WTC11 (cell line): ENCODE measurements at regions not wholly inside any gene's neighbourhood (a gene's known extent, or its start where the extent isn't known, plus 50 kb on each side); places are given as distances from the start of the nearest gene placed in this dataset.

Source experiments
- ATAC-seq: fragments of 200-7000 bp; cut with Tn5 transposase; 2 replicates; pipeline ENCODE4 v1.10.0; 2021; ENCODE audit warnings: mild to moderate bottlenecking, moderate library complexity
- CTCF ChIA-PET: fragments of 300-600 bp; sonication (Branson Sonifier 250); formaldehyde crosslinking; loops from one replicate; lab custom pipeline; 2021; ENCODE audit warnings: antibody characterized with exemption; lab: Charles Lee
- POLR2A ChIA-PET: fragments of 350-600 bp; sonication (Branson Sonifier 250); formaldehyde crosslinking; loops from one replicate; lab custom pipeline; 2021; ENCODE audit warnings: antibody characterized with exemption; lab: Charles Lee
- DNase-seq: peaks from one replicate; pipeline ENCODE4 v3.0.0; 2021; ENCODE audit warnings: low spot score
- H3K27ac Mint-ChIP-seq: 2 replicates; pipeline ENCODE4 v1.8.0; 2021; ENCODE audit warnings: mixed read lengths
- H3K27me3 Mint-ChIP-seq: 2 replicates; pipeline ENCODE4 v1.8.0; 2021; ENCODE audit warnings: low read depth, mild to moderate bottlenecking, moderate library complexity, mixed read lengths
- H3K36me3 Mint-ChIP-seq: 2 replicates; pipeline ENCODE4 v1.8.0; 2021; ENCODE audit warnings: mixed read lengths
- H3K4me1 Mint-ChIP-seq: 2 replicates; pipeline ENCODE4 v1.8.0; 2022; ENCODE audit warnings: mixed read lengths
- H3K4me3 Mint-ChIP-seq: 2 replicates; pipeline ENCODE4 v1.8.0; 2021; ENCODE audit warnings: mild to moderate bottlenecking, moderate library complexity, mixed read lengths
- H3K9me3 Mint-ChIP-seq: 2 replicates; pipeline ENCODE4 v1.8.0; 2021; ENCODE audit warnings: mixed read lengths
- ESRRA ChIP-seq: sonication (generic); formaldehyde crosslinking; IDR thresholded peaks from 2 replicates; pipeline ENCODE4 v1.8.1; 2022; ENCODE audit warnings: mild to moderate bottlenecking, missing genetic modification reagents, borderline replicate concordance
- ETV6 ChIP-seq: sonication (generic); formaldehyde crosslinking; IDR thresholded peaks from 2 replicates; pipeline ENCODE4 v1.8.1; 2022; ENCODE audit warnings: mild to moderate bottlenecking, missing genetic modification reagents
- GABPB1 ChIP-seq: sonication (generic); formaldehyde crosslinking; IDR thresholded peaks from 2 replicates; pipeline ENCODE4 v1.8.1; 2023; ENCODE audit warnings: mild to moderate bottlenecking, missing genetic modification reagents
- GRHL2 ChIP-seq: fragments of 250-450 bp; sonication (Bioruptor Pico); IDR thresholded peaks from 2 replicates; pipeline ENCODE4 v1.8.0; 2022; ENCODE audit warnings: mild to moderate bottlenecking, moderate library complexity; ENCODE audit not compliant: insufficient replicate concordance, severe bottlenecking
- IRF2 ChIP-seq: sonication (generic); formaldehyde crosslinking; IDR thresholded peaks from 2 replicates; pipeline ENCODE4 v1.8.0; 2022; ENCODE audit warnings: low read depth, missing genetic modification reagents, borderline replicate concordance
- NR2C2 ChIP-seq: sonication (generic); formaldehyde crosslinking; IDR thresholded peaks from 2 replicates; pipeline ENCODE4 v1.8.0; 2022; ENCODE audit warnings: mild to moderate bottlenecking, missing genetic modification reagents
- OVOL2 ChIP-seq: fragments of 250-450 bp; sonication (Bioruptor Pico); IDR thresholded peaks from 2 replicates; pipeline ENCODE4 v1.9.0; 2021; ENCODE audit warnings: mild to moderate bottlenecking, borderline replicate concordance
- PRRX2 ChIP-seq: fragments of 250-450 bp; sonication (Bioruptor Pico); IDR thresholded peaks from 2 replicates; pipeline ENCODE4 v1.8.0; 2021; ENCODE audit warnings: mild to moderate bottlenecking
- RORB ChIP-seq: fragments of 250-450 bp; sonication (Bioruptor Pico); IDR thresholded peaks from 2 replicates; pipeline ENCODE4 v1.9.0; 2021; ENCODE audit warnings: mild to moderate bottlenecking
- TCF7 ChIP-seq: sonication (generic); formaldehyde crosslinking; IDR thresholded peaks from 2 replicates; pipeline ENCODE4 v1.8.0; 2022; ENCODE audit warnings: mild to moderate bottlenecking, low read depth, missing genetic modification reagents, moderate library complexity
- TEAD1 ChIP-seq: sonication (generic); formaldehyde crosslinking; IDR thresholded peaks from 2 replicates; pipeline ENCODE4 v1.8.0; 2022; ENCODE audit warnings: mild to moderate bottlenecking, missing genetic modification reagents
- TP53 ChIP-seq: sonication (generic); formaldehyde crosslinking; IDR thresholded peaks from 2 replicates; pipeline ENCODE4 v1.8.1; 2023; ENCODE audit warnings: mild to moderate bottlenecking, missing genetic modification reagents
- ZBTB21 ChIP-seq: sonication (generic); formaldehyde crosslinking; IDR thresholded peaks from 2 replicates; pipeline ENCODE4 v1.8.1; 2023; ENCODE audit warnings: mild to moderate bottlenecking, missing genetic modification reagents, borderline replicate concordance
- ZNF232 ChIP-seq: sonication (generic); formaldehyde crosslinking; IDR thresholded peaks from 2 replicates; pipeline ENCODE4 v1.8.0; 2022; ENCODE audit warnings: mild to moderate bottlenecking, missing genetic modification reagents
- ZNF396 ChIP-seq: fragments of 250-450 bp; sonication (Bioruptor Pico); IDR thresholded peaks from 2 replicates; pipeline ENCODE4 v1.8.0; 2021; ENCODE audit warnings: mild to moderate bottlenecking, moderate library complexity, borderline replicate concordance
- TF ChIP-seq, protein P1 (sequence below): fragments of 250-450 bp; sonication (Bioruptor Pico); IDR thresholded peaks from 2 replicates; pipeline ENCODE4 v1.9.0; 2021; ENCODE audit warnings: mild to moderate bottlenecking
- TF ChIP-seq, protein P2 (sequence below): fragments of 250-450 bp; sonication (Bioruptor Pico); IDR thresholded peaks from 2 replicates; pipeline ENCODE4 v1.9.0; 2021; ENCODE audit warnings: mild to moderate bottlenecking, borderline replicate concordance
- TF ChIP-seq, protein P3 (sequence below): sonication (generic); formaldehyde crosslinking; IDR thresholded peaks from 2 replicates; pipeline ENCODE4 v1.8.1; 2023; ENCODE audit warnings: mild to moderate bottlenecking, missing genetic modification reagents, moderate library complexity
- TF ChIP-seq, protein P4 (sequence below): sonication (generic); formaldehyde crosslinking; IDR thresholded peaks from 2 replicates; pipeline ENCODE4 v1.8.0; 2022; ENCODE audit warnings: mild to moderate bottlenecking, missing genetic modification reagents
- TF ChIP-seq, protein P5 (sequence below): sonication (generic); formaldehyde crosslinking; IDR thresholded peaks from 2 replicates; pipeline ENCODE4 v1.8.0; 2023; ENCODE audit warnings: missing genetic modification reagents, mild to moderate bottlenecking, borderline replicate concordance
- TF ChIP-seq, protein P6 (sequence below): fragments of 250-450 bp; sonication (Bioruptor Pico); IDR thresholded peaks from 2 replicates; pipeline ENCODE4 v1.8.0; 2021; ENCODE audit warnings: mild to moderate bottlenecking

DNA sequence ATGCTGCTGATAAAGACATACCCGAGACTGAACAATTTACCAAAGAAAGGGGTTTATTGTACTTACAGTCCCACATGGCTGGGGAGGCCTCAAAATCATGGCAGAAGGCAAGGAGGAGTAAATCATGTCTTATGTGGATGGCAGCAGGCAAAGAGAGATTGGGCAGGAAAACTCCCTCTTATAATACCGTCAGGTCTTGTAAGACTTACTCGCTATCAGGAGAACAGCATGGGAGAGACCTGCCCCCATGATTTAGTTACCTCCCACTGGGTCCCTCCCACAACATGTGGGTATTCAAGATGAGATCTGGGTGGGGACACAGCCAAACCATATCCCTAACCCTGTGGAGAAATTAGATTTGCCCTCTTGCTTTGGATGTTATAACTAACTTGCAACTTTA, 1068.0 kb upstream of the ZEB2 start:
- Mint-ChIP-seq H3K4me3 (no peak overlapping the region), H3K9me3 (no peaks in the 10 kb centered on the region), H3K27ac (no peak overlapping the region), H3K27me3 (no peaks in the 10 kb centered on the region), H3K36me3 (no peaks in the 10 kb centered on the region), H3K4me1 (peaks cover 25% of the 10 kb centered on the region)
- ATAC-seq (no peak), DNase-seq (no peak)
- ChIA-PET CTCF (no interaction called here), POLR2A (no interaction called here)
- TF ChIP-seq, protein P1, sequence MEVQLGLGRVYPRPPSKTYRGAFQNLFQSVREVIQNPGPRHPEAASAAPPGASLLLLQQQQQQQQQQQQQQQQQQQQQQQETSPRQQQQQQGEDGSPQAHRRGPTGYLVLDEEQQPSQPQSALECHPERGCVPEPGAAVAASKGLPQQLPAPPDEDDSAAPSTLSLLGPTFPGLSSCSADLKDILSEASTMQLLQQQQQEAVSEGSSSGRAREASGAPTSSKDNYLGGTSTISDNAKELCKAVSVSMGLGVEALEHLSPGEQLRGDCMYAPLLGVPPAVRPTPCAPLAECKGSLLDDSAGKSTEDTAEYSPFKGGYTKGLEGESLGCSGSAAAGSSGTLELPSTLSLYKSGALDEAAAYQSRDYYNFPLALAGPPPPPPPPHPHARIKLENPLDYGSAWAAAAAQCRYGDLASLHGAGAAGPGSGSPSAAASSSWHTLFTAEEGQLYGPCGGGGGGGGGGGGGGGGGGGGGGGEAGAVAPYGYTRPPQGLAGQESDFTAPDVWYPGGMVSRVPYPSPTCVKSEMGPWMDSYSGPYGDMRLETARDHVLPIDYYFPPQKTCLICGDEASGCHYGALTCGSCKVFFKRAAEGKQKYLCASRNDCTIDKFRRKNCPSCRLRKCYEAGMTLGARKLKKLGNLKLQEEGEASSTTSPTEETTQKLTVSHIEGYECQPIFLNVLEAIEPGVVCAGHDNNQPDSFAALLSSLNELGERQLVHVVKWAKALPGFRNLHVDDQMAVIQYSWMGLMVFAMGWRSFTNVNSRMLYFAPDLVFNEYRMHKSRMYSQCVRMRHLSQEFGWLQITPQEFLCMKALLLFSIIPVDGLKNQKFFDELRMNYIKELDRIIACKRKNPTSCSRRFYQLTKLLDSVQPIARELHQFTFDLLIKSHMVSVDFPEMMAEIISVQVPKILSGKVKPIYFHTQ (CRISPR knock-in tag) = no peak
- TF ChIP-seq IRF2 (CRISPR knock-in tag) (no peak), TP53 (CRISPR knock-in tag) (no peak), OVOL2 (CRISPR knock-in tag) (no peak)

DNA sequence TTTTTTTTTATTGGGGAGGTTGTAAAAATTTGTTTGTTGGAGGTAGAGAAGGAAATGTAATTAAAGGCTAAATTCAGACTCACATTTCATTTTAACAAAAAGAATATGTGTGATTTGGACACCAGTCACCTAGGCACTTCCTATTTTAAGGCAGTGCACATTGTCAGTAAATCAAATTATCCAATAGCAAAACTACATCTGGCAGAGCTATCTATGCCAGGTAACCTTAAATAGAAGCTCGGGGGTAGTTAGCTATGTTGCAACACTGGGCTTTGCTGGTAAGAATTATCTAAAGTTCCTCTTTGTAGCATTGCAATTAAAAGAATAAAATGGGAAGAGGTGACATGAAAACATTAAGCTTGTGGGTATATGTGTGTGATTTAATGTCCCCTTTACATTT, 1064.4 kb upstream of the ZEB2 start:
- POLR2A ChIA-PET = no interaction called here
- no peak for TF ChIP-seq PRRX2 (CRISPR knock-in tag)
- TF ChIP-seq, protein P2, sequence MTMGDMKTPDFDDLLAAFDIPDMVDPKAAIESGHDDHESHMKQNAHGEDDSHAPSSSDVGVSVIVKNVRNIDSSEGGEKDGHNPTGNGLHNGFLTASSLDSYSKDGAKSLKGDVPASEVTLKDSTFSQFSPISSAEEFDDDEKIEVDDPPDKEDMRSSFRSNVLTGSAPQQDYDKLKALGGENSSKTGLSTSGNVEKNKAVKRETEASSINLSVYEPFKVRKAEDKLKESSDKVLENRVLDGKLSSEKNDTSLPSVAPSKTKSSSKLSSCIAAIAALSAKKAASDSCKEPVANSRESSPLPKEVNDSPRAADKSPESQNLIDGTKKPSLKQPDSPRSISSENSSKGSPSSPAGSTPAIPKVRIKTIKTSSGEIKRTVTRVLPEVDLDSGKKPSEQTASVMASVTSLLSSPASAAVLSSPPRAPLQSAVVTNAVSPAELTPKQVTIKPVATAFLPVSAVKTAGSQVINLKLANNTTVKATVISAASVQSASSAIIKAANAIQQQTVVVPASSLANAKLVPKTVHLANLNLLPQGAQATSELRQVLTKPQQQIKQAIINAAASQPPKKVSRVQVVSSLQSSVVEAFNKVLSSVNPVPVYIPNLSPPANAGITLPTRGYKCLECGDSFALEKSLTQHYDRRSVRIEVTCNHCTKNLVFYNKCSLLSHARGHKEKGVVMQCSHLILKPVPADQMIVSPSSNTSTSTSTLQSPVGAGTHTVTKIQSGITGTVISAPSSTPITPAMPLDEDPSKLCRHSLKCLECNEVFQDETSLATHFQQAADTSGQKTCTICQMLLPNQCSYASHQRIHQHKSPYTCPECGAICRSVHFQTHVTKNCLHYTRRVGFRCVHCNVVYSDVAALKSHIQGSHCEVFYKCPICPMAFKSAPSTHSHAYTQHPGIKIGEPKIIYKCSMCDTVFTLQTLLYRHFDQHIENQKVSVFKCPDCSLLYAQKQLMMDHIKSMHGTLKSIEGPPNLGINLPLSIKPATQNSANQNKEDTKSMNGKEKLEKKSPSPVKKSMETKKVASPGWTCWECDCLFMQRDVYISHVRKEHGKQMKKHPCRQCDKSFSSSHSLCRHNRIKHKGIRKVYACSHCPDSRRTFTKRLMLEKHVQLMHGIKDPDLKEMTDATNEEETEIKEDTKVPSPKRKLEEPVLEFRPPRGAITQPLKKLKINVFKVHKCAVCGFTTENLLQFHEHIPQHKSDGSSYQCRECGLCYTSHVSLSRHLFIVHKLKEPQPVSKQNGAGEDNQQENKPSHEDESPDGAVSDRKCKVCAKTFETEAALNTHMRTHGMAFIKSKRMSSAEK (CRISPR knock-in tag) = no peak
- TF ChIP-seq GABPB1 (CRISPR knock-in tag) = no peak
- TF ChIP-seq, protein P3, sequence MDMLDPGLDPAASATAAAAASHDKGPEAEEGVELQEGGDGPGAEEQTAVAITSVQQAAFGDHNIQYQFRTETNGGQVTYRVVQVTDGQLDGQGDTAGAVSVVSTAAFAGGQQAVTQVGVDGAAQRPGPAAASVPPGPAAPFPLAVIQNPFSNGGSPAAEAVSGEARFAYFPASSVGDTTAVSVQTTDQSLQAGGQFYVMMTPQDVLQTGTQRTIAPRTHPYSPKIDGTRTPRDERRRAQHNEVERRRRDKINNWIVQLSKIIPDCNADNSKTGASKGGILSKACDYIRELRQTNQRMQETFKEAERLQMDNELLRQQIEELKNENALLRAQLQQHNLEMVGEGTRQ = no peak
- TF ChIP-seq RORB (CRISPR knock-in tag) = no peak
- no peak for TF ChIP-seq ESRRA (CRISPR knock-in tag)
- no peak for TF ChIP-seq ETV6
- TF ChIP-seq, protein P4, sequence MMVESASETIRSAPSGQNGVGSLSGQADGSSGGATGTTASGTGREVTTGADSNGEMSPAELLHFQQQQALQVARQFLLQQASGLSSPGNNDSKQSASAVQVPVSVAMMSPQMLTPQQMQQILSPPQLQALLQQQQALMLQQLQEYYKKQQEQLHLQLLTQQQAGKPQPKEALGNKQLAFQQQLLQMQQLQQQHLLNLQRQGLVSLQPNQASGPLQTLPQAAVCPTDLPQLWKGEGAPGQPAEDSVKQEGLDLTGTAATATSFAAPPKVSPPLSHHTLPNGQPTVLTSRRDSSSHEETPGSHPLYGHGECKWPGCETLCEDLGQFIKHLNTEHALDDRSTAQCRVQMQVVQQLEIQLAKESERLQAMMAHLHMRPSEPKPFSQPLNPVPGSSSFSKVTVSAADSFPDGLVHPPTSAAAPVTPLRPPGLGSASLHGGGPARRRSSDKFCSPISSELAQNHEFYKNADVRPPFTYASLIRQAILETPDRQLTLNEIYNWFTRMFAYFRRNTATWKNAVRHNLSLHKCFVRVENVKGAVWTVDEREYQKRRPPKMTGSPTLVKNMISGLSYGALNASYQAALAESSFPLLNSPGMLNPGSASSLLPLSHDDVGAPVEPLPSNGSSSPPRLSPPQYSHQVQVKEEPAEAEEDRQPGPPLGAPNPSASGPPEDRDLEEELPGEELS = no peak
- TF ChIP-seq ZNF396 (CRISPR knock-in tag) = no peak
- no peak for TF ChIP-seq ZBTB21
- TF ChIP-seq TEAD1 (CRISPR knock-in tag) = no peak
- TF ChIP-seq, protein P5, sequence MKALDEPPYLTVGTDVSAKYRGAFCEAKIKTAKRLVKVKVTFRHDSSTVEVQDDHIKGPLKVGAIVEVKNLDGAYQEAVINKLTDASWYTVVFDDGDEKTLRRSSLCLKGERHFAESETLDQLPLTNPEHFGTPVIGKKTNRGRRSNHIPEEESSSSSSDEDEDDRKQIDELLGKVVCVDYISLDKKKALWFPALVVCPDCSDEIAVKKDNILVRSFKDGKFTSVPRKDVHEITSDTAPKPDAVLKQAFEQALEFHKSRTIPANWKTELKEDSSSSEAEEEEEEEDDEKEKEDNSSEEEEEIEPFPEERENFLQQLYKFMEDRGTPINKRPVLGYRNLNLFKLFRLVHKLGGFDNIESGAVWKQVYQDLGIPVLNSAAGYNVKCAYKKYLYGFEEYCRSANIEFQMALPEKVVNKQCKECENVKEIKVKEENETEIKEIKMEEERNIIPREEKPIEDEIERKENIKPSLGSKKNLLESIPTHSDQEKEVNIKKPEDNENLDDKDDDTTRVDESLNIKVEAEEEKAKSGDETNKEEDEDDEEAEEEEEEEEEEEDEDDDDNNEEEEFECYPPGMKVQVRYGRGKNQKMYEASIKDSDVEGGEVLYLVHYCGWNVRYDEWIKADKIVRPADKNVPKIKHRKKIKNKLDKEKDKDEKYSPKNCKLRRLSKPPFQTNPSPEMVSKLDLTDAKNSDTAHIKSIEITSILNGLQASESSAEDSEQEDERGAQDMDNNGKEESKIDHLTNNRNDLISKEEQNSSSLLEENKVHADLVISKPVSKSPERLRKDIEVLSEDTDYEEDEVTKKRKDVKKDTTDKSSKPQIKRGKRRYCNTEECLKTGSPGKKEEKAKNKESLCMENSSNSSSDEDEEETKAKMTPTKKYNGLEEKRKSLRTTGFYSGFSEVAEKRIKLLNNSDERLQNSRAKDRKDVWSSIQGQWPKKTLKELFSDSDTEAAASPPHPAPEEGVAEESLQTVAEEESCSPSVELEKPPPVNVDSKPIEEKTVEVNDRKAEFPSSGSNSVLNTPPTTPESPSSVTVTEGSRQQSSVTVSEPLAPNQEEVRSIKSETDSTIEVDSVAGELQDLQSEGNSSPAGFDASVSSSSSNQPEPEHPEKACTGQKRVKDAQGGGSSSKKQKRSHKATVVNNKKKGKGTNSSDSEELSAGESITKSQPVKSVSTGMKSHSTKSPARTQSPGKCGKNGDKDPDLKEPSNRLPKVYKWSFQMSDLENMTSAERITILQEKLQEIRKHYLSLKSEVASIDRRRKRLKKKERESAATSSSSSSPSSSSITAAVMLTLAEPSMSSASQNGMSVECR (CRISPR knock-in tag) = no peak
- no peak for TF ChIP-seq ZNF232 (CRISPR knock-in tag)
- no peak for TF ChIP-seq TCF7 (CRISPR knock-in tag)
- no peak for TF ChIP-seq NR2C2 (CRISPR knock-in tag)
- TF ChIP-seq, protein P6, sequence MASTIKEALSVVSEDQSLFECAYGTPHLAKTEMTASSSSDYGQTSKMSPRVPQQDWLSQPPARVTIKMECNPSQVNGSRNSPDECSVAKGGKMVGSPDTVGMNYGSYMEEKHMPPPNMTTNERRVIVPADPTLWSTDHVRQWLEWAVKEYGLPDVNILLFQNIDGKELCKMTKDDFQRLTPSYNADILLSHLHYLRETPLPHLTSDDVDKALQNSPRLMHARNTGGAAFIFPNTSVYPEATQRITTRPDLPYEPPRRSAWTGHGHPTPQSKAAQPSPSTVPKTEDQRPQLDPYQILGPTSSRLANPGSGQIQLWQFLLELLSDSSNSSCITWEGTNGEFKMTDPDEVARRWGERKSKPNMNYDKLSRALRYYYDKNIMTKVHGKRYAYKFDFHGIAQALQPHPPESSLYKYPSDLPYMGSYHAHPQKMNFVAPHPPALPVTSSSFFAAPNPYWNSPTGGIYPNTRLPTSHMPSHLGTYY (CRISPR knock-in tag) = no peak
- TF ChIP-seq GRHL2 (CRISPR knock-in tag) = no peak

More for the DNA sequence above, 1064.4 kb upstream of the ZEB2 start:
- no peaks in the 10 kb centered on the region for H3K4me1 Mint-ChIP-seq
- DNase-seq = no peak
- no peaks in the 10 kb centered on the region for H3K36me3 Mint-ChIP-seq
- peaks cover 8% of the 10 kb centered on the region; the same call in 1 of the 2 replicates for H3K9me3 Mint-ChIP-seq
- no peak overlapping the region for H3K4me3 Mint-ChIP-seq
- H3K27me3 Mint-ChIP-seq = no peaks in the 10 kb centered on the region
- H3K27ac Mint-ChIP-seq = no peak overlapping the region
- CTCF ChIA-PET = no interaction called here
- ATAC-seq = no peak
